SK-N-SH (cell line): ENCODE measurements at regions not wholly inside any gene's neighbourhood (a gene's known extent, or its start where the extent isn't known, plus 50 kb on each side); places are given as distances from the start of the nearest gene placed in this dataset.

ENCODE experiments used
- CTCF ChIA-PET: fragments of 300-600, 350-600 bp; formaldehyde crosslinking; extraction: SDS; loops from one replicate; lab custom pipeline; 2021; lab: Yijun Ruan, JAX
- POLR2A ChIA-PET: fragments of 350-600 bp; sonication (Branson Sonifier 250); formaldehyde crosslinking; extraction: SDS; loops from one replicate; lab custom pipeline; 2020; ENCODE audit warnings: antibody characterized with exemption, inconsistent platforms; lab: Yijun Ruan, JAX
- DNase-seq: peaks from one replicate; pipeline ENCODE4 v3.0.0; 2012
- H2AFZ ChIP-seq: fragments of 200-600 bp; sonication (generic); 2 replicates; pipeline ENCODE4 v1.8.1; 2016; ENCODE audit warnings: antibody characterized with exemption, mild to moderate bottlenecking, low read depth
- H3F3A ChIP-seq: fragments of 200-600 bp; sonication (generic); replicated peaks from 2 replicates; pipeline ENCODE3; 2016; ENCODE audit warnings: antibody characterized with exemption, mild to moderate bottlenecking; ENCODE audit not compliant: insufficient read depth
- H3K27ac ChIP-seq, 2 experiments: fragments of 200-500 bp in 1 of 2; fragments of 200-600 bp in 1 of 2; sonication (Bioruptor generic) in 1 of 2; sonication (generic), shearing (Covaris generic) in 1 of 2; 2 replicates each; pipeline versions ENCODE4 v1.5.1 to v1.6.1; 2014 to 2016; ENCODE audit warnings: low read depth in 2 of 2, inconsistent platforms in 1 of 2, low read length in 1 of 2, mild to moderate bottlenecking in 1 of 2, mixed read lengths in 1 of 2
- H3K27me3 ChIP-seq: fragments of 200-600 bp; sonication (generic), shearing (Covaris generic); 2 replicates; pipeline ENCODE4 v1.6.1; 2016; ENCODE audit warnings: mixed run types; ENCODE audit not compliant: insufficient read depth
- H3K36me3 ChIP-seq, 2 experiments: fragments of 200-500 bp in 1 of 2; fragments of 200-600 bp in 1 of 2; sonication (Bioruptor generic) in 1 of 2; sonication (generic) in 1 of 2; replicated peaks in 1 of 2; 2 replicates each; pipeline versions ENCODE3 to v1.5.1; 2014 to 2016; ENCODE audit warnings: low read length in 1 of 2, mild to moderate bottlenecking in 1 of 2; ENCODE audit not compliant: insufficient read depth in 2 of 2, control insufficient read depth in 1 of 2
- H3K4me1 ChIP-seq, 2 experiments: fragments of 200-500 bp in 1 of 2; fragments of 200-600 bp in 1 of 2; sonication (Bioruptor generic) in 1 of 2; sonication (generic), shearing (Covaris generic) in 1 of 2; 2 replicates each; pipeline versions ENCODE4 v1.5.1 to v1.6.1; 2014 to 2016; ENCODE audit warnings: low read depth in 1 of 2, low read length in 1 of 2, mixed run types in 1 of 2; ENCODE audit not compliant: insufficient read depth in 2 of 2, control insufficient read depth in 1 of 2
- H3K4me2 ChIP-seq: fragments of 200-600 bp; sonication (generic), shearing (Covaris generic); 2 replicates; pipeline ENCODE4 v1.6.1; 2017; ENCODE audit warnings: mixed run types
- H3K4me3 ChIP-seq, 2 experiments: fragments of 200-500 bp in 1 of 2; fragments of 200-600 bp in 1 of 2; sonication (Bioruptor generic) in 1 of 2; sonication (generic), shearing (Covaris generic) in 1 of 2; 2 replicates each; pipeline versions ENCODE4 v1.5.1 to v1.8.1; 2014 to 2016; ENCODE audit warnings: low read depth in 2 of 2, inconsistent platforms in 1 of 2, low read length in 1 of 2, mild to moderate bottlenecking in 1 of 2, mixed read lengths in 1 of 2, moderate library complexity in 1 of 2
- H3K79me2 ChIP-seq: fragments of 200-600 bp; sonication (generic); 2 replicates; pipeline ENCODE4 v1.8.1; 2017; ENCODE audit warnings: mild to moderate bottlenecking; ENCODE audit not compliant: insufficient read depth
- H3K9ac ChIP-seq: fragments of 200-600 bp; sonication (generic); 2 replicates; pipeline ENCODE4 v1.6.1; 2017; ENCODE audit warnings: mixed run types
- H3K9me2 ChIP-seq: fragments of 200-600 bp; sonication (generic); 2 replicates; pipeline ENCODE4 v1.6.1; 2017; ENCODE audit warnings: mixed run types
- H3K9me3 ChIP-seq: fragments of 200-600 bp; sonication (generic); 2 replicates; pipeline ENCODE4 v1.6.1; 2017; ENCODE audit warnings: mixed run types, mild to moderate bottlenecking, moderate library complexity
- H4K20me1 ChIP-seq: fragments of 200-600 bp; sonication (generic); 2 replicates; pipeline ENCODE4 v1.6.1; 2017; ENCODE audit warnings: mild to moderate bottlenecking, mixed run types; ENCODE audit not compliant: insufficient read depth
- CHD2 ChIP-seq: fragments of 150-350 bp; IDR thresholded peaks from 2 replicates; pipeline ENCODE4 v1.6.1; 2018; ENCODE audit warnings: low read length; ENCODE audit not compliant: partially characterized antibody
- ELF1 ChIP-seq: IDR thresholded peaks from 2 replicates; pipeline ENCODE4 v1.4.0; 2012
- FOXJ3 ChIP-seq: sonication (generic); formaldehyde crosslinking; IDR thresholded peaks from 2 replicates; pipeline ENCODE4 v1.5.1; 2020; ENCODE audit warnings: mild to moderate bottlenecking, missing genetic modification reagents
- IRF3 ChIP-seq: fragments of 150-350 bp; IDR thresholded peaks from 2 replicates; pipeline ENCODE4 v1.6.1; 2016; ENCODE audit warnings: mild to moderate bottlenecking, low read depth, low read length
- JUND ChIP-seq: IDR thresholded peaks from 2 replicates; pipeline ENCODE4 v1.4.0; 2012
- MAX ChIP-seq: IDR thresholded peaks from 2 replicates; pipeline ENCODE4 v1.4.0; 2012; ENCODE audit warnings: low read depth
- MXI1 ChIP-seq: IDR thresholded peaks from 2 replicates; pipeline ENCODE4 v1.6.1; 2012; ENCODE audit warnings: mild to moderate bottlenecking, low read depth, low read length, improper control_type of control experiment
- NRF1 ChIP-seq: IDR thresholded peaks from 2 replicates; pipeline ENCODE4 v1.6.1; 2012; ENCODE audit warnings: low read depth, mild to moderate bottlenecking, low read length
- POLR2AphosphoS5 ChIP-seq: IDR thresholded peaks from 2 replicates; pipeline ENCODE4 v1.6.1; 2012; ENCODE audit warnings: low read depth, low read length
- REST ChIP-seq: IDR thresholded peaks from 2 replicates; pipeline ENCODE4 v1.6.1; 2012; ENCODE audit warnings: mild to moderate bottlenecking, low read depth, low read length, moderate library complexity
- SIN3A ChIP-seq: IDR thresholded peaks from 2 replicates; pipeline ENCODE4 v1.6.1; 2012; ENCODE audit warnings: low read depth, mild to moderate bottlenecking, low read length, moderate library complexity, borderline replicate concordance
- USF1 ChIP-seq: IDR thresholded peaks from 2 replicates; pipeline ENCODE4 v1.4.0; 2012; ENCODE audit warnings: low read depth, borderline replicate concordance
- ZBTB33 ChIP-seq: IDR thresholded peaks from 2 replicates; pipeline ENCODE4 v1.4.0; 2012; ENCODE audit warnings: low read depth, borderline replicate concordance
- WGBS: methylation state at CpG from one replicate; pipeline ENCODE4 v1.1.6; 2017; ENCODE audit warnings: low lambda C conversion rate; 5-methylcytosine and 5-hydroxymethylcytosine counted together

GRCh38 chr2:7951001-7951400, 730.9 kb upstream of the ID2 start:
- Histone ChIP-seq H3F3A (no peaks in the 10 kb centered on the region), H3K27ac (no peak overlapping the region), H3K9ac (no peak overlapping the region), H2AFZ (no peak overlapping the region), H3K4me3 (no peak overlapping the region), H3K9me3 (no peaks in the 10 kb centered on the region), H3K36me3 (no peaks in the 10 kb centered on the region), H3K9me2 (no peaks in the 10 kb centered on the region), H4K20me1 (no peaks in the 10 kb centered on the region), H3K27me3 (no peaks in the 10 kb centered on the region), H3K79me2 (no peaks in the 10 kb centered on the region), H3K4me1 (peaks cover 0 to 35% of the 10 kb centered on the region in 2 experiments; a peak in 2 of 4 replicates), H3K4me2 (no peak overlapping the region)
- POLR2A ChIA-PET = no interaction called here
- TF ChIP-seq CHD2 = peak; percentile 17
- no peak for TF ChIP-seq ELF1
- WGBS = 78% methylated on average over 1 of the region's 5 CpGs
- peak; percentile 34 for DNase-seq
- CTCF ChIA-PET = interaction anchor here (1.8 to 2.4 kb wide), 2 partner anchors 8 to 14 kb away, joined by 4 to 7 read pairs; no protein-coding TSS in a partner anchor

GRCh38 chr2:7951490-7951889, 730.4 kb upstream of the ID2 start:
- Histone ChIP-seq H3K9ac (no peak overlapping the region), H3K36me3 (no peaks in the 10 kb centered on the region), H3F3A (no peaks in the 10 kb centered on the region), H3K9me2 (no peaks in the 10 kb centered on the region), H3K4me1 (peaks cover 0 to 35% of the 10 kb centered on the region in 2 experiments; a peak in 2 of 4 replicates), H3K4me2 (no peak overlapping the region), H3K9me3 (no peaks in the 10 kb centered on the region), H3K4me3 (no peak overlapping the region), H3K27me3 (no peaks in the 10 kb centered on the region), H2AFZ (no peak overlapping the region), H3K27ac (no peak overlapping the region), H4K20me1 (no peaks in the 10 kb centered on the region), H3K79me2 (no peaks in the 10 kb centered on the region)
- POLR2A ChIA-PET = no interaction called here
- CTCF ChIA-PET = interaction anchor here (1.8 to 2.4 kb wide), 2 partner anchors 8 to 14 kb away, joined by 4 to 7 read pairs; no protein-coding TSS in a partner anchor
- no peak for DNase-seq
- TF ChIP-seq MXI1 (no peak), POLR2AphosphoS5 (no peak), ZBTB33 (no peak), FOXJ3 (CRISPR knock-in tag) (no peak)
- WGBS = 93% methylated on average over 1 of the region's 1 CpG

GRCh38 chr2:7952046-7952745, 729.7 kb upstream of the ID2 start:
- no peaks in the 10 kb centered on the region for H3K27me3 ChIP-seq
- no peaks in the 10 kb centered on the region for H4K20me1 ChIP-seq
- no peak for DNase-seq
- no peaks in the 10 kb centered on the region for H3K79me2 ChIP-seq
- no peak overlapping the region for H2AFZ ChIP-seq
- no peaks in the 10 kb centered on the region for H3K9me2 ChIP-seq
- no peaks in the 10 kb centered on the region for H3F3A ChIP-seq
- ChIA-PET CTCF (interaction anchor here (0.7 to 2.4 kb wide), 6 partner anchors 9 to 524 kb away, joined by 3 to 11 read pairs (median 4); no protein-coding TSS in a partner anchor), POLR2A (no interaction called here)
- H3K27ac ChIP-seq = no peak overlapping the region; a peak in 1 of 4 replicates
- no peak overlapping the region for H3K9ac ChIP-seq
- 75% methylated on average over 15 of the region's 15 CpGs for WGBS
- H3K4me3 ChIP-seq = no peak overlapping the region
- H3K4me1 ChIP-seq = peaks cover 0 to 35% of the 10 kb centered on the region in 2 experiments; a peak in 2 of 4 replicates
- no peaks in the 10 kb centered on the region for H3K9me3 ChIP-seq
- no peak overlapping the region for H3K4me2 ChIP-seq
- H3K36me3 ChIP-seq = no peaks in the 10 kb centered on the region
- TF ChIP-seq MAX (no peak), JUND (no peak), SIN3A (no peak), REST (no peak), IRF3 (no peak), USF1 (no peak), POLR2AphosphoS5 (no peak), NRF1 (no peak)
